ENCODE measurements at regions not wholly inside any gene's neighbourhood (a gene's known extent, or its start where the extent isn't known, plus 50 kb on each side); places are given as distances from the start of the nearest gene placed in this dataset.
A peak's percentile ranks its signal among the peaks of the same experiment; 100 is the strongest.

DNA sequence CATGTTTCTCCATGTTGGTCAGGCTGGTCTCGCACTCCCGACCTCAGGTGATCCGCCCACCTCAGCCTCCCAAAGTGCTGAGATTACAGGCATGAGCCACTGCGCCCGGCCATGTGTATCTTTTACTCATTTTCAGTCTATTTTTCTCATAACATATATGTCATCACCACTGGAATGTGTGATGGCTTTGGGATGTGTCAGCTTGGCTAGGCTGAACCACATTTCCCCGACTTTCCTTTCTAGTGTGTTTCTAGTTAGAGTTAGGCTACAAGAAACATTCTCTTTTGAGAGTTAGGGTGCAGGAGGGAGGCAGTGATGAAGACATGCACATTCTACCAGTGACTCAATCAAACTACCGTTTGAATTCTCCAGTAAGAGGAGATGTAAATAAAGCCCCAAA is 444.9 kb upstream of the THBS1 start:
- peaks cover 3 to 8% of the 10 kb centered on the region in 2 donors for H3K4me1 ChIP-seq (ENCODE audit: control insufficient read depth in 2 of 2, insufficient read depth in 1 of 2, low read depth in 1 of 2, low read length in 2 of 2)
- H3K27me3 ChIP-seq (ENCODE audit: control insufficient read depth in 3 of 3, insufficient read depth in 3 of 3, low read depth in 1 of 3, low read length in 3 of 3): no peaks in the 10 kb centered on the region
- H3K4ac ChIP-seq (ENCODE audit: low read length): no peak overlapping the region
- H2AFZ ChIP-seq (ENCODE audit: low read length): no peak overlapping the region
- H2BK12ac ChIP-seq (ENCODE audit: low read length): no peak overlapping the region
- H2AK5ac ChIP-seq (ENCODE audit: low read depth, low read length): no peak overlapping the region
- no peak overlapping the region for H2BK15ac ChIP-seq (ENCODE audit: low read length)
- no peak overlapping the region for H3K27ac ChIP-seq (replicated peaks; ENCODE audit: low read length)
- H3K23ac ChIP-seq (ENCODE audit: low read depth, low read length, poor library complexity): no peak overlapping the region
- no peak overlapping the region for H3K18ac ChIP-seq (ENCODE audit: low read length)
- no peak overlapping the region for H3K9ac ChIP-seq (ENCODE audit: low read depth, low read length, poor library complexity)
- H3K36me3 ChIP-seq (replicated peaks in 1 of 2; ENCODE audit: control insufficient read depth in 2 of 2, insufficient read depth in 2 of 2, low read length in 2 of 2): no peaks in the 10 kb centered on the region
- H3K4me2 ChIP-seq (ENCODE audit: insufficient read depth, low read length, poor library complexity, severe bottlenecking): no peak overlapping the region
- H3K9me3 ChIP-seq (replicated peaks in 1 of 2; ENCODE audit: control insufficient read depth in 2 of 2, insufficient read depth in 1 of 2, low read depth in 1 of 2, low read length in 2 of 2): no peaks in the 10 kb centered on the region
- H3K4me3 ChIP-seq (ENCODE audit: low read length in 2 of 2): no peak overlapping the region
- H4K91ac ChIP-seq (ENCODE audit: low read depth, low read length, poor library complexity): no peak overlapping the region
- H2BK120ac ChIP-seq (ENCODE audit: low read depth, low read length): no peak overlapping the region
- no peak overlapping the region for H2BK5ac ChIP-seq (ENCODE audit: low read length)
- H4K8ac ChIP-seq (ENCODE audit: low read depth, low read length): no peak overlapping the region
- no peaks in the 10 kb centered on the region for H3K79me1 ChIP-seq (ENCODE audit: low read depth, low read length)
- DNase-seq (ENCODE audit: low spot score): no peak
- no CpG with 5 or more reads among the region's 7 CpGs for WGBS, 2 donors (ENCODE audit: extremely low coverage in 2 of 2, insufficient read length in 2 of 2, insufficient replicate concordance in 1 of 2)
- H3K14ac ChIP-seq (ENCODE audit: low read length): no peak overlapping the region

DNA sequence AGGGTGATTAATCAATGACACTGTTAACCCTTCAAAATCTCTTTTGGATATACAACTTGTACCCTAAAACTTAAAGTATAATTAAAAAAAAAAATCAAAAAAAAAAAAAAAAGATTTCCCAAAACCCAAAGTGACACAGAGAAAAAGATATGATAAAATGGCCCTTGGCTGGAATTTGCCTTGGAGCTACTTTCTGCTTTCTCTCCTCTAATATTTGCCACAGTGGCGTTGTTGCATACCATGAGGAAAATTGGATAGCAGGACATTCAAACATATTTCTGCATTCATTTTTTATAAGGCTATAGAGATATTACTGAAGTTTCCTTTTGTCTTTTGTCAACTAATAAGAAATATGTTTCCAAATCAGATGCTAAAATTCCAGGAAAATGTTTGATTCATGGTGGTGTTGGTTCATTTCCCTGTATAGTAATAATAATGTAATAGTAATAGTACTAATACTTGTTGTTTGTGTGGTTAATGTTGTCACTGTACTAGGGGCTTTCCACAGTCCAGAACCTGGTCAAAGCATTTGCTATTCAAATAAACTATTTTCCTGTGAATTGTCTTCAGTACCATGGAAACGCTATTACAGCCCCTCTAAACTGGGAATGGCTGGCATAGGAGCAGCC is 441.3 kb upstream of the THBS1 start:
- no peaks in the 10 kb centered on the region for H3K9me3 ChIP-seq (replicated peaks in 1 of 2; ENCODE audit: control insufficient read depth in 2 of 2, insufficient read depth in 1 of 2, low read depth in 1 of 2, low read length in 2 of 2)
- H3K14ac ChIP-seq (ENCODE audit: low read length): no peak overlapping the region
- peak overlapping the region; percentile 31 for H3K18ac ChIP-seq (ENCODE audit: low read length)
- H3K36me3 ChIP-seq (replicated peaks in 1 of 2; ENCODE audit: control insufficient read depth in 2 of 2, insufficient read depth in 2 of 2, low read length in 2 of 2): no peaks in the 10 kb centered on the region
- H3K27ac ChIP-seq (replicated peaks; ENCODE audit: low read length): no peak overlapping the region
- H3K4ac ChIP-seq (ENCODE audit: low read length): no peak overlapping the region
- H2AFZ ChIP-seq (ENCODE audit: low read length): peak overlapping the region; percentile 38
- no peak overlapping the region for H2BK12ac ChIP-seq (ENCODE audit: low read length)
- no peak overlapping the region for H3K23ac ChIP-seq (ENCODE audit: low read depth, low read length, poor library complexity)
- no peak overlapping the region for H2AK5ac ChIP-seq (ENCODE audit: low read depth, low read length)
- no peak overlapping the region for H2BK5ac ChIP-seq (ENCODE audit: low read length)
- no peak overlapping the region for H4K91ac ChIP-seq (ENCODE audit: low read depth, low read length, poor library complexity)
- no peak overlapping the region for H3K4me2 ChIP-seq (ENCODE audit: insufficient read depth, low read length, poor library complexity, severe bottlenecking)
- no peak overlapping the region for H3K9ac ChIP-seq (ENCODE audit: low read depth, low read length, poor library complexity)
- no peak overlapping the region for H3K4me3 ChIP-seq (ENCODE audit: low read length in 2 of 2)
- no peaks in the 10 kb centered on the region for H3K27me3 ChIP-seq (ENCODE audit: control insufficient read depth in 3 of 3, insufficient read depth in 3 of 3, low read depth in 1 of 3, low read length in 3 of 3)
- DNase-seq (ENCODE audit: low spot score): no peak
- WGBS, 2 donors (ENCODE audit: extremely low coverage in 2 of 2, insufficient read length in 2 of 2, insufficient replicate concordance in 1 of 2): no CpG with 5 or more reads among the region's 2 CpGs
- no peak overlapping the region for H4K8ac ChIP-seq (ENCODE audit: low read depth, low read length)
- H3K79me1 ChIP-seq (ENCODE audit: low read depth, low read length): no peaks in the 10 kb centered on the region
- peaks cover 3 to 6% of the 10 kb centered on the region in 2 donors for H3K4me1 ChIP-seq (ENCODE audit: control insufficient read depth in 2 of 2, insufficient read depth in 1 of 2, low read depth in 1 of 2, low read length in 2 of 2)
- no peak overlapping the region for H2BK120ac ChIP-seq (ENCODE audit: low read depth, low read length)
- H2BK15ac ChIP-seq (ENCODE audit: low read length): no peak overlapping the region

DNA sequence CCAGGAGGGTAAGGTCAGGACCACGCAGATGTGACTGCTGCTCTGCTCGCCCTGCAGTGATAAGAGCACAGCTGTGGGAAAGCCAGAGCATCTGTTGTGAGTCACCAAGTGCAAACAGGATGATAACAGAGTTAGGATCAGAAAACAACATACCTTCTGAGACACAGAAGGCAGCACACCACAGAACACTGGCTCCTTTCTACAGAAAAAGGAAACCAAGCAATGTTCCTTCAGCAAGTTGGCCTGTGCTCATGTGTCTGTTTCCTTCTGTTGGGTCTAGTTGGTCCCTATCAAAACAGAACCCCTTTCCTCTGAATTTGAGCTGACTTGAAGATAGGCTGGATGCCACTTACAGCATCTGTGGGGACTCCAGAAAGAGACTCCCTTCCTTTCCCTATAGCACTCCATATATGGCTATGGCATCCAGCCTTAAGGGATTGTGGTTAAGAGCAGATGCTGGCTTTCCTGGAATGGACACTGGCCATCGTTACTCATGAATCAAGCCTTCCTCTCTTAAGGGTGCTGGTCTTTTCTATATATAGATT is 440.7 kb upstream of the THBS1 start:
- Histone ChIP-seq H2AFZ (ENCODE audit: low read length) (peak overlapping the region; percentile 38), H3K36me3 (replicated peaks in 1 of 2; ENCODE audit: control insufficient read depth in 2 of 2, insufficient read depth in 2 of 2, low read length in 2 of 2) (no peaks in the 10 kb centered on the region), H3K4me2 (ENCODE audit: insufficient read depth, low read length, poor library complexity, severe bottlenecking) (no peak overlapping the region), H2BK15ac (ENCODE audit: low read length) (no peak overlapping the region), H3K9ac (ENCODE audit: low read depth, low read length, poor library complexity) (no peak overlapping the region), H2BK5ac (ENCODE audit: low read length) (no peak overlapping the region), H3K79me1 (ENCODE audit: low read depth, low read length) (no peaks in the 10 kb centered on the region), H3K9me3 (replicated peaks in 1 of 2; ENCODE audit: control insufficient read depth in 2 of 2, insufficient read depth in 1 of 2, low read depth in 1 of 2, low read length in 2 of 2) (no peaks in the 10 kb centered on the region), H3K27me3 (ENCODE audit: control insufficient read depth in 3 of 3, insufficient read depth in 3 of 3, low read depth in 1 of 3, low read length in 3 of 3) (no peaks in the 10 kb centered on the region), H2AK5ac (ENCODE audit: low read depth, low read length) (no peak overlapping the region), H4K91ac (ENCODE audit: low read depth, low read length, poor library complexity) (no peak overlapping the region), H3K4me1 (ENCODE audit: control insufficient read depth in 2 of 2, insufficient read depth in 1 of 2, low read depth in 1 of 2, low read length in 2 of 2) (peaks cover 3 to 6% of the 10 kb centered on the region in 2 donors), H3K18ac (ENCODE audit: low read length) (peak overlapping the region; percentile 31), H3K23ac (ENCODE audit: low read depth, low read length, poor library complexity) (no peak overlapping the region), H3K27ac (replicated peaks; ENCODE audit: low read length) (no peak overlapping the region), H2BK12ac (ENCODE audit: low read length) (peak overlapping the region; percentile 7), H3K4me3 (ENCODE audit: low read length in 2 of 2) (no peak overlapping the region), H2BK120ac (ENCODE audit: low read depth, low read length) (no peak overlapping the region), H3K14ac (ENCODE audit: low read length) (no peak overlapping the region), H4K8ac (ENCODE audit: low read depth, low read length) (no peak overlapping the region), H3K4ac (ENCODE audit: low read length) (no peak overlapping the region)
- DNase-seq (ENCODE audit: low spot score): no peak
- no CpG with 5 or more reads among the region's 3 CpGs for WGBS, 2 donors (ENCODE audit: extremely low coverage in 2 of 2, insufficient read length in 2 of 2, insufficient replicate concordance in 1 of 2)

DNA sequence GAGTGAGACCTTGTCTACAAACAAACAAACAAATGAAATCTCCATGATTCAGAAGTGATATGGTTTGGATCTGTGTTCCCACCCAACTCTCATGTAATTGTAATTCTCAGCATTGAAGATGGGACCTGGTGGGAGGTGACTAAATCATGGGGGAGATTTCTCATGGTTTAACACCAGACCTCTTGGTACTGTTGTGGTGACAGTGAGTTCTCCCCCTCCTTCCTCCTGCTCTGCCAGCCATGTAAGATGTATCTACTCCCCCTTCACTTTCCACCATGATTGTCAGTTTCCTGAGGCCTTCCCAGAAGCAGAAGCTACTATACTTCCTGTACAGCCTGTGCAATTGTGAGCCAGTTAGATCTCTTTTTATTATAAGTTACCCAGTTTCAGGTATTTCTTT is 438.4 kb upstream of the THBS1 start:
- Histone ChIP-seq H3K9ac (ENCODE audit: low read depth, low read length, poor library complexity) (no peak overlapping the region), H4K8ac (ENCODE audit: low read depth, low read length) (no peak overlapping the region), H2BK120ac (ENCODE audit: low read depth, low read length) (no peak overlapping the region), H3K9me3 (replicated peaks in 1 of 2; ENCODE audit: control insufficient read depth in 2 of 2, insufficient read depth in 1 of 2, low read depth in 1 of 2, low read length in 2 of 2) (no peaks in the 10 kb centered on the region), H2AFZ (ENCODE audit: low read length) (no peak overlapping the region), H3K4me2 (ENCODE audit: insufficient read depth, low read length, poor library complexity, severe bottlenecking) (no peak overlapping the region), H3K27ac (replicated peaks; ENCODE audit: low read length) (no peak overlapping the region), H2AK5ac (ENCODE audit: low read depth, low read length) (no peak overlapping the region), H3K27me3 (ENCODE audit: control insufficient read depth in 3 of 3, insufficient read depth in 3 of 3, low read depth in 1 of 3, low read length in 3 of 3) (no peaks in the 10 kb centered on the region), H3K4ac (ENCODE audit: low read length) (no peak overlapping the region), H2BK15ac (ENCODE audit: low read length) (no peak overlapping the region), H3K36me3 (replicated peaks in 1 of 2; ENCODE audit: control insufficient read depth in 2 of 2, insufficient read depth in 2 of 2, low read length in 2 of 2) (no peaks in the 10 kb centered on the region), H3K79me1 (ENCODE audit: low read depth, low read length) (no peaks in the 10 kb centered on the region), H2BK5ac (ENCODE audit: low read length) (no peak overlapping the region), H2BK12ac (ENCODE audit: low read length) (no peak overlapping the region), H3K14ac (ENCODE audit: low read length) (no peak overlapping the region), H4K91ac (ENCODE audit: low read depth, low read length, poor library complexity) (no peak overlapping the region), H3K4me3 (ENCODE audit: low read length in 2 of 2) (no peak overlapping the region), H3K18ac (ENCODE audit: low read length) (no peak overlapping the region), H3K23ac (ENCODE audit: low read depth, low read length, poor library complexity) (no peak overlapping the region), H3K4me1 (ENCODE audit: control insufficient read depth in 2 of 2, insufficient read depth in 1 of 2, low read depth in 1 of 2, low read length in 2 of 2) (peaks cover 3 to 6% of the 10 kb centered on the region in 2 donors)
- no peak for DNase-seq (ENCODE audit: low spot score)

Data from neuronal stem cell (in vitro differentiated cells).